DMS153 treated with DMSO at 0.1 percent for 48 hours (cell line): ENCODE measurements at regions not wholly inside any gene's neighbourhood (a gene's known extent, or its start where the extent isn't known, plus 50 kb on each side); places are given as distances from the start of the nearest gene placed in this dataset.

Experiments used
- DNase-seq: peaks from one replicate; lab custom pipeline; 2025; ENCODE audit not compliant: unreplicated experiment; lab: John Stamatoyannopoulos, UW

- no peak for DNase-seq
Observed at GRCh38 chr1:118253053-118253915, 68.3 kb upstream of the SPAG17 start.

- DNase-seq: no peak
Observed at GRCh38 chr1:118252624-118253023, 67.6 kb upstream of the SPAG17 start.

DNA sequence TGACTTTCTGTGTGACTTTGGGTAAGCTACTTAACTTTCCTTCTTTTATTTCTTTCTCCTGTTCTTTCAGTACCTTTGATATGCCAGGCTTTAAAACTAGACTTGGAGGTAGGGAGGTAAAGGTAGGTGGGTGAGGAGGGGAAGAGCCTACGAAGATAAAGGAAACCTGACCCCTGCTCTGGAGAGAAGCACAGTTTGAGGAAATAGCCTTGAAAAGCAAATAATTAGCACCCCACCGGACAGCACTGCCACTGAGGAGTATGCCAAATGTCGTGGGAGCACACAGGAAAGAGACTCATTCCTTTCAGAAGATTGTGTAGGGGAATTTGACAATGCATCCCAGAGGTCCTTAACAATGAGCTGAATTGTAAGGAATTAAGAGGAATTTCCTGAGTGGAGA, 65.2 kb upstream of the SPAG17 start:
- no peak for DNase-seq

DNA sequence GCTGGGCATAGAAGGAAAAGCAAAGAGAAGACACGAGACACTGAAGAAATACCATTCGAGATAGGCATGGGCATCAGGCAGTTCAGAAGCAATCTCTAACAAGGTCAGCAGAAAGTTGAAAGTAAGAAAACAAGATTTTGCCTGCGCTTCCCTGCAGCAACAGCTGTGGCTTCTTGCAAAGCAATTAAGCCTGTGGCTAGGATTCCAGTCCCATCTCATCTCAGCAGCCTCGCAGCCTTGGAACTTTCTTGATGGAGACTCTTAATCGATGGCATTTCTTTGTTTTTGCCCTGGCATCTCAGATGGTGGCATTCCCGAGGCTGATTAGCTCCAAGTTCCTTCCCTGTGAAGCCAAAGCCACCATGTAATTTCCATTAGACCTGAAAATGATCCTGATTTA, 64.6 kb upstream of the SPAG17 start:
- DNase-seq: no peak

- DNase-seq: peak; percentile 37
Observed at GRCh38 chr1:118247593-118247992, 62.6 kb upstream of the SPAG17 start.

DNA sequence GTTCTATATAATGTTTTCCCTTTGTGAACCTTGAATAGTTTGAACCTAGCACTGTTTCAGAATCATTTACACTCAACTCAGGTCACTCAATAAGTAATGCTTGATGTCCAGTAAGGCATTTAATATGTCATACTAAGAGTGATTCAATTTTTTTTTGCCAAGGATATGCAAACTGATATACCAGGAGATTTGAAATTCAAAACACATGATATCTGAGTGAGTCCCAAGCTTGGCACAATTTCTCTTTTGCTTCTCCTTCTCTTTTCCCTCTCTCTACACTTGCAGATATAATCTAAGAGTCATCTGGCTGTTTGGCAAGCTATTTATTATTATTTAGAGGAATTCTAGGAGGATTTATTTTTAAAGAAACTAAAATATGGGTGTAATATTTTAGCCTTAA, 61.6 kb upstream of the SPAG17 start:
- no peak for DNase-seq

DNA sequence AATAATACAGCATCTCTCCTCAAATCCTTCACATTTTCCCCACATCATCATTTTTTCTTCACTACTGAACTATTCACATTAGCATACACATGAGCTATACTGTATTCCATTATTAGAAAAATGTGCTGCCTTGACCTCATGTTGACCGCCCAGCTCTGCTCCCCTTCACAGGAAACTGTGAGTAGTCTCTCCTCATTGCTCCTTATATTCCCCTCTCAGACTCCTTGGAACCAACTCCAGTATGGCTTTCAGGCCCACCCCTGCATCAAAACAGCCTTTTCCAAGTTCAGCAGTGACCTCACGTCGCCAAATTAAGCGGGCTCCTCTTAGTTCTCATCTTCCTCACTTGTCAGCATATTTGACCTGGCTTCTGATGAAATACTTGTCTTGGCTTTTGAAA, 59.2 kb upstream of the SPAG17 start:
- DNase-seq: no peak

DNA sequence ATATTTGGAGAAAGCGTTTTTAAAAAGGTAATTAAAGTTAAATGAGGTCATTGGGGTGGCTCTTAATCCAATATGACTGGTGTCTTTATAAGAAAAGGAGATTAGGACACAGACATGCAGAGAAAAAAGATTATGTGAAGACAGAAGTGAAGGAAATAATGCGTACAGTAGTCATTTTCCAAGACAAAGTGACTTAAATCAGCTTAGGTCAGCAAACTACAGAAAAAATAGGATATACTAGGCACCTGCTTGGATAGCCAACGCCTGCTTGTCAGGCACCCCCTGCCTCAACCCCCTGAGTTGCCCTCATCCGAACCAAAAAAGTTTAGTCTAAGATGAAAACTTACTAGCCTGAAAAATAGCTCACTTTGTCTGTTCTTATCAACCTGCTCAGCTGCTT, 58.2 kb upstream of the SPAG17 start:
- no peak for DNase-seq
